GM23338 (cell line): ENCODE measurements at regions not wholly inside any gene's neighbourhood (a gene's known extent, or its start where the extent isn't known, plus 50 kb on each side); places are given as distances from the start of the nearest gene placed in this dataset.

Experiments
- ATAC-seq: fragments of 200-7000 bp; cut with Tn5 transposase; 3 replicates; pipeline ENCODE4 v1.9.1; 2020
- DNase-seq: peaks from one replicate; pipeline ENCODE4 v3.0.0-alpha.2; 2015; ENCODE audit warnings: low spot score
- H2AFZ ChIP-seq: fragments of 200-600 bp; sonication (generic); 2 replicates; pipeline ENCODE4 v1.8.0; 2016; ENCODE audit warnings: antibody characterized with exemption, mild to moderate bottlenecking, moderate library complexity
- H3F3A ChIP-seq: fragments of 200-600 bp; sonication (generic); replicated peaks from 2 replicates; pipeline ENCODE4 v1.8.0; 2017; ENCODE audit warnings: antibody characterized with exemption, mixed run types, low read depth
- H3K27ac ChIP-seq: fragments of 200-600 bp; sonication (generic); 2 replicates; pipeline ENCODE4 v1.6.1; 2016; ENCODE audit warnings: low read depth
- H3K27me3 ChIP-seq: fragments of 200-600 bp; sonication (generic); 2 replicates; pipeline ENCODE4 v1.8.0; 2016; ENCODE audit warnings: mild to moderate bottlenecking, mixed run types, moderate library complexity; ENCODE audit not compliant: insufficient read depth
- H3K36me3 ChIP-seq: fragments of 200-600 bp; sonication (generic); 2 replicates; pipeline ENCODE4 v1.8.0; 2016; ENCODE audit warnings: mild to moderate bottlenecking; ENCODE audit not compliant: insufficient read depth
- H3K4me1 ChIP-seq: fragments of 200-600 bp; sonication (generic); 2 replicates; pipeline ENCODE4 v1.8.0; 2016; ENCODE audit warnings: mild to moderate bottlenecking, moderate library complexity; ENCODE audit not compliant: insufficient read depth
- H3K4me2 ChIP-seq: fragments of 200-600 bp; sonication (generic); 2 replicates; pipeline ENCODE4 v1.7.1; 2017; ENCODE audit warnings: mixed run types
- H3K4me3 ChIP-seq: fragments of 200-600 bp; sonication (generic); 2 replicates; pipeline ENCODE4 v1.6.1; 2016; ENCODE audit warnings: mixed run types
- H3K79me2 ChIP-seq: fragments of 200-600 bp; sonication (generic); replicated peaks from 2 replicates; pipeline ENCODE4 v1.8.0; 2017; ENCODE audit warnings: mild to moderate bottlenecking; ENCODE audit not compliant: insufficient read depth
- H3K9me2 ChIP-seq: fragments of 200-600 bp; sonication (generic); 2 replicates; pipeline ENCODE4 v1.8.0; 2017; ENCODE audit not compliant: insufficient read depth
- H4K20me1 ChIP-seq: fragments of 200-600 bp; sonication (generic); replicated peaks from 2 replicates; pipeline ENCODE4 v1.8.0; 2017; ENCODE audit warnings: mild to moderate bottlenecking; ENCODE audit not compliant: insufficient read depth
- H3K27ac Mint-ChIP-seq: 2 replicates; pipeline ENCODE4 v1.8.0; 2020; ENCODE audit warnings: inconsistent platforms, mild to moderate bottlenecking, moderate library complexity, mixed read lengths
- H3K27me3 Mint-ChIP-seq: 3 replicates; pipeline ENCODE4 v1.8.0; 2022; ENCODE audit warnings: low read depth, mild to moderate bottlenecking, moderate library complexity, mixed read lengths, inconsistent platforms; ENCODE audit not compliant: insufficient read depth, poor library complexity
- H3K36me3 Mint-ChIP-seq: 3 replicates; pipeline ENCODE4 v1.8.0; 2021; ENCODE audit warnings: low read depth, mild to moderate bottlenecking, inconsistent platforms, moderate library complexity, mixed read lengths
- H3K4me1 Mint-ChIP-seq: 3 replicates; pipeline ENCODE4 v1.8.0; 2020; ENCODE audit warnings: mild to moderate bottlenecking, inconsistent platforms, mixed read lengths
- H3K4me3 Mint-ChIP-seq: 3 replicates; pipeline ENCODE4 v1.8.0; 2021; ENCODE audit warnings: moderate library complexity, mild to moderate bottlenecking, inconsistent platforms, mixed read lengths
- H3K9me3 Mint-ChIP-seq: 3 replicates; pipeline ENCODE4 v1.8.0; 2020; ENCODE audit warnings: moderate library complexity, mild to moderate bottlenecking, inconsistent platforms, mixed read lengths
- CREB1 ChIP-seq: fragments of 250-450 bp; sonication (Bioruptor Pico); IDR thresholded peaks from 2 replicates; pipeline ENCODE4 v1.5.0; 2020; ENCODE audit warnings: low read depth, mild to moderate bottlenecking, moderate library complexity
- EZH2 ChIP-seq: fragments of 200-600 bp; sonication (generic); IDR thresholded peaks from one replicate; pipeline ENCODE4 v1.8.0; 2017; ENCODE audit warnings: antibody characterized with exemption, mild to moderate bottlenecking, low read depth; ENCODE audit not compliant: unreplicated experiment
- JUNB ChIP-seq: IDR thresholded peaks from one replicate; pipeline ENCODE4 v1.6.1; 2016; ENCODE audit warnings: antibody characterized with exemption; ENCODE audit not compliant: unreplicated experiment
- POLR2AphosphoS5 ChIP-seq: IDR thresholded peaks from 2 replicates; pipeline ENCODE4 v1.6.1; 2016; ENCODE audit warnings: antibody characterized with exemption, low read depth
- STAT1 ChIP-seq: IDR thresholded peaks from one replicate; pipeline ENCODE4 v1.6.1; 2016; ENCODE audit warnings: antibody characterized with exemption; ENCODE audit not compliant: unreplicated experiment
- ZNF114 ChIP-seq: fragments of 250-450 bp; sonication (Bioruptor Pico); IDR thresholded peaks from 2 replicates; pipeline ENCODE4 v1.5.0; 2020; ENCODE audit warnings: mild to moderate bottlenecking, moderate library complexity
- ZNF331 ChIP-seq: fragments of 250-450 bp; sonication (Bioruptor Pico); IDR thresholded peaks from 2 replicates; pipeline ENCODE4 v1.5.0; 2020; ENCODE audit warnings: low read depth, mild to moderate bottlenecking, moderate library complexity
- TF ChIP-seq, protein P1 (sequence below): fragments of 250-450 bp; sonication (Bioruptor Pico); IDR thresholded peaks from 2 replicates; pipeline ENCODE4 v1.5.0; 2020; ENCODE audit warnings: mild to moderate bottlenecking, moderate library complexity
- TF ChIP-seq, protein P2 (sequence below): IDR thresholded peaks from 2 replicates; pipeline ENCODE4 v1.6.1; 2016; ENCODE audit warnings: antibody characterized with exemption
- TF ChIP-seq, protein P3 (sequence below), 2 experiments: fragments of 200-600 bp in 1 of 2; sonication (generic) in 1 of 2; conservative IDR thresholded peaks; 2 replicates each; pipeline versions ENCODE4 v1.5.1 to v1.6.1; 2016 to 2017; ENCODE audit warnings: antibody characterized with exemption in 2 of 2, low read depth in 2 of 2, mild to moderate bottlenecking in 2 of 2, moderate library complexity in 1 of 2

DNA sequence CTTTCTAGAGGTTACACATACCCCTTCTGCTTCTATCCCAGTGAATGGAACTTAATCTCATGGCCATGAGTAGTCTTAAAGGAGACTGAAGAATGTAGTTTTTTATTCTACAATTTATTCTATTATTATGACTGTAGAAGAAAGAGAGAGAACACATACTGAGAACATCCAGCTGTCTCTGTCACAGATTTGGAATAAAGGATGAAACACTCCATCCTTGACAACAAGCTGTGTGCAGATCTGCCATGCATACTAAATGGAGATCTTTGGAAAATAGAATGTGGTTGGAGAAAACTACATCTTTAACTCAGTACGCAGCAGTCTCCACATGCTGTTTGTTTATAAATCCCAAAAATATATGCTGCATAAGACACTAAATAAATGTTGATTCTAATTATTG is 54.1 kb upstream of the NUDT7 start:
- H3F3A ChIP-seq = no peaks in the 10 kb centered on the region
- H3K27me3 ChIP-seq = no peaks in the 10 kb centered on the region
- H3K9me2 ChIP-seq = no peaks in the 10 kb centered on the region
- TF ChIP-seq EZH2 = no peak
- no peak for TF ChIP-seq CREB1
- TF ChIP-seq JUNB = no peak
- TF ChIP-seq, protein P1, sequence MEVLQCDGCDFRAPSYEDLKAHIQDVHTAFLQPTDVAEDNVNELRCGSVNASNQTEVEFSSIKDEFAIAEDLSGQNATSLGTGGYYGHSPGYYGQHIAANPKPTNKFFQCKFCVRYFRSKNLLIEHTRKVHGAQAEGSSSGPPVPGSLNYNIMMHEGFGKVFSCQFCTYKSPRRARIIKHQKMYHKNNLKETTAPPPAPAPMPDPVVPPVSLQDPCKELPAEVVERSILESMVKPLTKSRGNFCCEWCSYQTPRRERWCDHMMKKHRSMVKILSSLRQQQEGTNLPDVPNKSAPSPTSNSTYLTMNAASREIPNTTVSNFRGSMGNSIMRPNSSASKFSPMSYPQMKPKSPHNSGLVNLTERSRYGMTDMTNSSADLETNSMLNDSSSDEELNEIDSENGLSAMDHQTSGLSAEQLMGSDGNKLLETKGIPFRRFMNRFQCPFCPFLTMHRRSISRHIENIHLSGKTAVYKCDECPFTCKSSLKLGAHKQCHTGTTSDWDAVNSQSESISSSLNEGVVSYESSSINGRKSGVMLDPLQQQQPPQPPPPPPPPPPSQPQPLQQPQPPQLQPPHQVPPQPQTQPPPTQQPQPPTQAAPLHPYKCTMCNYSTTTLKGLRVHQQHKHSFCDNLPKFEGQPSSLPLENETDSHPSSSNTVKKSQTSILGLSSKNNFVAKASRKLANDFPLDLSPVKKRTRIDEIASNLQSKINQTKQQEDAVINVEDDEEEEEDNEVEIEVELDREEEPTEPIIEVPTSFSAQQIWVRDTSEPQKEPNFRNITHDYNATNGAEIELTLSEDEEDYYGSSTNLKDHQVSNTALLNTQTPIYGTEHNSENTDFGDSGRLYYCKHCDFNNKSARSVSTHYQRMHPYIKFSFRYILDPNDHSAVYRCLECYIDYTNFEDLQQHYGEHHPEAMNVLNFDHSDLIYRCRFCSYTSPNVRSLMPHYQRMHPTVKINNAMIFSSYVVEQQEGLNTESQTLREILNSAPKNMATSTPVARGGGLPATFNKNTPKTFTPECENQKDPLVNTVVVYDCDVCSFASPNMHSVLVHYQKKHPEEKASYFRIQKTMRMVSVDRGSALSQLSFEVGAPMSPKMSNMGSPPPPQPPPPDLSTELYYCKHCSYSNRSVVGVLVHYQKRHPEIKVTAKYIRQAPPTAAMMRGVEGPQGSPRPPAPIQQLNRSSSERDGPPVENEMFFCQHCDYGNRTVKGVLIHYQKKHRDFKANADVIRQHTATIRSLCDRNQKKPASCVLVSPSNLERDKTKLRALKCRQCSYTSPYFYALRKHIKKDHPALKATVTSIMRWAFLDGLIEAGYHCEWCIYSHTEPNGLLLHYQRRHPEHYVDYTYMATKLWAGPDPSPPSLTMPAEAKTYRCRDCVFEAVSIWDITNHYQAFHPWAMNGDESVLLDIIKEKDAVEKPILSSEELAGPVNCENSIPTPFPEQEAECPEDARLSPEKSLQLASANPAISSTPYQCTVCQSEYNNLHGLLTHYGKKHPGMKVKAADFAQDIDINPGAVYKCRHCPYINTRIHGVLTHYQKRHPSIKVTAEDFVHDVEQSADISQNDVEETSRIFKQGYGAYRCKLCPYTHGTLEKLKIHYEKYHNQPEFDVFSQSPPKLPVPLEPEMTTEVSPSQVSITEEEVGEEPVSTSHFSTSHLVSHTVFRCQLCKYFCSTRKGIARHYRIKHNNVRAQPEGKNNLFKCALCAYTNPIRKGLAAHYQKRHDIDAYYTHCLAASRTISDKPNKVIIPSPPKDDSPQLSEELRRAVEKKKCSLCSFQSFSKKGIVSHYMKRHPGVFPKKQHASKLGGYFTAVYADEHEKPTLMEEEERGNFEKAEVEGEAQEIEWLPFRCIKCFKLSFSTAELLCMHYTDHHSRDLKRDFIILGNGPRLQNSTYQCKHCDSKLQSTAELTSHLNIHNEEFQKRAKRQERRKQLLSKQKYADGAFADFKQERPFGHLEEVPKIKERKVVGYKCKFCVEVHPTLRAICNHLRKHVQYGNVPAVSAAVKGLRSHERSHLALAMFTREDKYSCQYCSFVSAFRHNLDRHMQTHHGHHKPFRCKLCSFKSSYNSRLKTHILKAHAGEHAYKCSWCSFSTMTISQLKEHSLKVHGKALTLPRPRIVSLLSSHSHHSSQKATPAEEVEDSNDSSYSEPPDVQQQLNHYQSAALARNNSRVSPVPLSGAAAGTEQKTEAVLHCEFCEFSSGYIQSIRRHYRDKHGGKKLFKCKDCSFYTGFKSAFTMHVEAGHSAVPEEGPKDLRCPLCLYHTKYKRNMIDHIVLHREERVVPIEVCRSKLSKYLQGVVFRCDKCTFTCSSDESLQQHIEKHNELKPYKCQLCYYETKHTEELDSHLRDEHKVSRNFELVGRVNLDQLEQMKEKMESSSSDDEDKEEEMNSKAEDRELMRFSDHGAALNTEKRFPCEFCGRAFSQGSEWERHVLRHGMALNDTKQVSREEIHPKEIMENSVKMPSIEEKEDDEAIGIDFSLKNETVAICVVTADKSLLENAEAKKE = no peak
- TF ChIP-seq, protein P2, sequence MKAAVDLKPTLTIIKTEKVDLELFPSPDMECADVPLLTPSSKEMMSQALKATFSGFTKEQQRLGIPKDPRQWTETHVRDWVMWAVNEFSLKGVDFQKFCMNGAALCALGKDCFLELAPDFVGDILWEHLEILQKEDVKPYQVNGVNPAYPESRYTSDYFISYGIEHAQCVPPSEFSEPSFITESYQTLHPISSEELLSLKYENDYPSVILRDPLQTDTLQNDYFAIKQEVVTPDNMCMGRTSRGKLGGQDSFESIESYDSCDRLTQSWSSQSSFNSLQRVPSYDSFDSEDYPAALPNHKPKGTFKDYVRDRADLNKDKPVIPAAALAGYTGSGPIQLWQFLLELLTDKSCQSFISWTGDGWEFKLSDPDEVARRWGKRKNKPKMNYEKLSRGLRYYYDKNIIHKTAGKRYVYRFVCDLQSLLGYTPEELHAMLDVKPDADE = no peak
- TF ChIP-seq STAT1 = no peak
- TF ChIP-seq, protein P3, sequence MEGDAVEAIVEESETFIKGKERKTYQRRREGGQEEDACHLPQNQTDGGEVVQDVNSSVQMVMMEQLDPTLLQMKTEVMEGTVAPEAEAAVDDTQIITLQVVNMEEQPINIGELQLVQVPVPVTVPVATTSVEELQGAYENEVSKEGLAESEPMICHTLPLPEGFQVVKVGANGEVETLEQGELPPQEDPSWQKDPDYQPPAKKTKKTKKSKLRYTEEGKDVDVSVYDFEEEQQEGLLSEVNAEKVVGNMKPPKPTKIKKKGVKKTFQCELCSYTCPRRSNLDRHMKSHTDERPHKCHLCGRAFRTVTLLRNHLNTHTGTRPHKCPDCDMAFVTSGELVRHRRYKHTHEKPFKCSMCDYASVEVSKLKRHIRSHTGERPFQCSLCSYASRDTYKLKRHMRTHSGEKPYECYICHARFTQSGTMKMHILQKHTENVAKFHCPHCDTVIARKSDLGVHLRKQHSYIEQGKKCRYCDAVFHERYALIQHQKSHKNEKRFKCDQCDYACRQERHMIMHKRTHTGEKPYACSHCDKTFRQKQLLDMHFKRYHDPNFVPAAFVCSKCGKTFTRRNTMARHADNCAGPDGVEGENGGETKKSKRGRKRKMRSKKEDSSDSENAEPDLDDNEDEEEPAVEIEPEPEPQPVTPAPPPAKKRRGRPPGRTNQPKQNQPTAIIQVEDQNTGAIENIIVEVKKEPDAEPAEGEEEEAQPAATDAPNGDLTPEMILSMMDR (conservative IDR thresholded peaks at IDR 0.05; ENCODE audit: low read depth in 2 of 2) = no peak
- no peak for TF ChIP-seq ZNF114 (CRISPR knock-in tag)
- TF ChIP-seq ZNF331 (CRISPR knock-in tag) = no peak
- TF ChIP-seq POLR2AphosphoS5 = no peak
- no peaks in the 10 kb centered on the region for H3K36me3 ChIP-seq
- DNase-seq = no peak
- Mint-ChIP-seq H3K4me3 (no peak overlapping the region), H3K27ac (no peak overlapping the region), H3K27me3 (no peaks in the 10 kb centered on the region), H3K4me1 (no peaks in the 10 kb centered on the region), H3K9me3 (peaks cover 14% of the 10 kb centered on the region), H3K36me3 (peaks cover 6% of the 10 kb centered on the region; the same call in 1 of the 3 replicates)
- no peaks in the 10 kb centered on the region for H4K20me1 ChIP-seq
- no peaks in the 10 kb centered on the region for H3K79me2 ChIP-seq
- no peak for ATAC-seq
- no peak overlapping the region for H3K27ac ChIP-seq
- no peak overlapping the region for H3K4me3 ChIP-seq
- no peaks in the 10 kb centered on the region for H3K4me1 ChIP-seq
- no peak overlapping the region for H3K4me2 ChIP-seq
- no peak overlapping the region for H2AFZ ChIP-seq
